ENCODE measurements at regions not wholly inside any gene's neighbourhood (a gene's known extent, or its start where the extent isn't known, plus 50 kb on each side); places are given as distances from the start of the nearest gene placed in this dataset.

GRCh38 chr7:94301024-94301586, 93.6 kb upstream of the COL1A2 start:
- no peak for TF ChIP-seq CTCF (IDR thresholded peaks at IDR 0.05)
- TF ChIP-seq POLR2A (IDR thresholded peaks at IDR 0.05), result no peak
